HEK293T (cell line): ENCODE measurements at regions not wholly inside any gene's neighbourhood (a gene's known extent, or its start where the extent isn't known, plus 50 kb on each side); places are given as distances from the start of the nearest gene placed in this dataset.

Experiments used
- CTCF ChIA-PET: fragments of 350-600 bp; formaldehyde crosslinking; extraction: SDS; loops from one replicate; lab custom pipeline; 2021; ENCODE audit warnings: antibody characterized with exemption, inconsistent platforms; lab: Yijun Ruan, JAX
- POLR2A ChIA-PET: fragments of 350-600 bp; formaldehyde crosslinking; extraction: SDS; loops from one replicate; lab custom pipeline; 2020; ENCODE audit warnings: antibody characterized with exemption, inconsistent platforms; lab: Yijun Ruan, JAX
- DNase-seq: peaks from one replicate; pipeline ENCODE4 v3.0.0; 2012; ENCODE audit warnings: mixed read lengths; ENCODE audit errors: extremely low spot score
- ARNT ChIP-seq: fragments of 450-650 bp; IDR thresholded peaks from 2 replicates; pipeline ENCODE4 v1.6.1; 2017; ENCODE audit warnings: mild to moderate bottlenecking
- BHLHE40 ChIP-seq: fragments of 450-650 bp; IDR thresholded peaks from 2 replicates; pipeline ENCODE4 v1.6.1; 2016; ENCODE audit warnings: mild to moderate bottlenecking, moderate library complexity, borderline replicate concordance
- CTBP1 ChIP-seq: fragments of 450-650 bp; IDR thresholded peaks from 2 replicates; pipeline ENCODE4 v1.6.1; 2016; ENCODE audit warnings: borderline replicate concordance
- ELF4 ChIP-seq: fragments of 450-650 bp; IDR thresholded peaks from 2 replicates; pipeline ENCODE4 v1.6.1; 2017; ENCODE audit warnings: antibody characterized with exemption
- FOXA1 ChIP-seq: fragments of 450-650 bp; IDR thresholded peaks from 2 replicates; pipeline ENCODE4 v1.6.1; 2016; ENCODE audit warnings: mild to moderate bottlenecking
- FOXK2 ChIP-seq: fragments of 450-650 bp; IDR thresholded peaks from 2 replicates; pipeline ENCODE4 v1.6.1; 2016; ENCODE audit warnings: mild to moderate bottlenecking
- FOXM1 ChIP-seq: fragments of 450-650 bp; IDR thresholded peaks from 2 replicates; pipeline ENCODE4 v1.6.1; 2017; ENCODE audit warnings: mild to moderate bottlenecking, borderline replicate concordance
- HDGF ChIP-seq: fragments of 450-650 bp; IDR thresholded peaks from 2 replicates; pipeline ENCODE4 v1.6.1; 2017; ENCODE audit warnings: antibody characterized with exemption, borderline replicate concordance
- L3MBTL2 ChIP-seq: fragments of 450-650 bp; conservative IDR thresholded peaks from 2 replicates; pipeline ENCODE4 v1.6.1; 2016; ENCODE audit warnings: mild to moderate bottlenecking
- LEF1 ChIP-seq: fragments of 450-650 bp; IDR thresholded peaks from 2 replicates; pipeline ENCODE4 v1.6.1; 2017; ENCODE audit warnings: mild to moderate bottlenecking, borderline replicate concordance
- NFRKB ChIP-seq: fragments of 450-650 bp; IDR thresholded peaks from 2 replicates; pipeline ENCODE4 v1.6.1; 2016; ENCODE audit warnings: mild to moderate bottlenecking, moderate library complexity
- PKNOX1 ChIP-seq: fragments of 450-650 bp; IDR thresholded peaks from 2 replicates; pipeline ENCODE4 v1.6.1; 2016
- SP1 ChIP-seq: fragments of 450-650 bp; IDR thresholded peaks from 2 replicates; pipeline ENCODE4 v1.6.1; 2017
- SUZ12 ChIP-seq: fragments of 450-650 bp; IDR thresholded peaks from 2 replicates; pipeline ENCODE4 v1.6.1; 2016; ENCODE audit warnings: mild to moderate bottlenecking
- TARDBP ChIP-seq: fragments of 450-650 bp; IDR thresholded peaks from 2 replicates; pipeline ENCODE4 v1.6.1; 2016
- ZNF384 ChIP-seq: fragments of 450-650 bp; IDR thresholded peaks from 2 replicates; pipeline ENCODE4 v1.6.1; 2016

- CTCF ChIA-PET: no interaction called here
- no peak for DNase-seq
- TF ChIP-seq HDGF: no peak
- TF ChIP-seq LEF1: no peak
- TF ChIP-seq SUZ12: no peak
- TF ChIP-seq FOXK2: no peak
- no peak for TF ChIP-seq L3MBTL2
- TF ChIP-seq SP1: no peak
- no peak for TF ChIP-seq TARDBP
- no peak for TF ChIP-seq FOXM1
- TF ChIP-seq BHLHE40: no peak
- TF ChIP-seq ARNT: no peak
- no peak for TF ChIP-seq CTBP1
- no peak for TF ChIP-seq NFRKB
- no peak for TF ChIP-seq ELF4
- TF ChIP-seq ZNF384: no peak
- TF ChIP-seq FOXA1: no peak
- no peak for TF ChIP-seq PKNOX1
- POLR2A ChIA-PET: no interaction called here
Observed at GRCh38 chr5:19297934-19298333, 690.1 kb downstream of the CDH18 start.

GRCh38 chr5:19301271-19301670, 686.7 kb downstream of the CDH18 start:
- TF ChIP-seq BHLHE40 (no peak), SUZ12 (no peak), NFRKB (no peak), CTBP1 (no peak), PKNOX1 (no peak), SP1 (no peak), FOXM1 (no peak), TARDBP (no peak), ZNF384 (no peak), HDGF (no peak), ARNT (no peak), FOXA1 (no peak), ELF4 (no peak), L3MBTL2 (no peak), FOXK2 (no peak), LEF1 (no peak)
- CTCF ChIA-PET: no interaction called here
- DNase-seq: no peak
- POLR2A ChIA-PET: no interaction called here

- ChIA-PET CTCF (no interaction called here), POLR2A (no interaction called here)
- no peak for TF ChIP-seq ARNT
- no peak for TF ChIP-seq CTBP1
- no peak for TF ChIP-seq HDGF
- no peak for TF ChIP-seq ZNF384
- no peak for TF ChIP-seq FOXK2
- TF ChIP-seq PKNOX1: no peak
- TF ChIP-seq SP1: no peak
- TF ChIP-seq NFRKB: no peak
- TF ChIP-seq SUZ12: no peak
- TF ChIP-seq LEF1: no peak
- no peak for TF ChIP-seq ELF4
- no peak for TF ChIP-seq FOXA1
- no peak for TF ChIP-seq L3MBTL2
- no peak for TF ChIP-seq TARDBP
- TF ChIP-seq BHLHE40: no peak
- TF ChIP-seq FOXM1: no peak
- no peak for DNase-seq
Observed at GRCh38 chr5:19314840-19315239, 673.2 kb downstream of the CDH18 start.

- ChIA-PET POLR2A (no interaction called here), CTCF (no interaction called here)
- no peak for DNase-seq
- TF ChIP-seq L3MBTL2 (no peak), FOXA1 (no peak), SUZ12 (no peak), PKNOX1 (no peak), FOXM1 (no peak), TARDBP (no peak), HDGF (no peak), CTBP1 (no peak), LEF1 (no peak), NFRKB (no peak), FOXK2 (no peak)
Observed at GRCh38 chr5:19319252-19319651, 668.7 kb downstream of the CDH18 start.

- CTCF ChIA-PET: interaction anchor here (0.5 kb wide), 1 partner anchor 115 kb away, joined by 3 read pairs; no protein-coding TSS in a partner anchor
- POLR2A ChIA-PET: no interaction called here
- TF ChIP-seq FOXM1: no peak
- TF ChIP-seq HDGF: no peak
- TF ChIP-seq ZNF384: no peak
- no peak for TF ChIP-seq ELF4
- DNase-seq: no peak
Observed at GRCh38 chr5:19322716-19323485, 665.1 kb downstream of the CDH18 start.
